HTR-8/SVneo (cell line): ENCODE measurements at regions not wholly inside any gene's neighbourhood (a gene's known extent, or its start where the extent isn't known, plus 50 kb on each side); places are given as distances from the start of the nearest gene placed in this dataset.
"Not testable (repeated sequence)": the region's sequence is repeated elsewhere in the genome, so short reads cannot be mapped to it uniquely, and the experiment has no call there.

Source experiments
- DNase-seq: peaks from one replicate; pipeline ENCODE4 v3.0.0; 2011; ENCODE audit warnings: low spot score, mixed read lengths; ENCODE audit not compliant: insufficient read length
- FAIRE-seq: peaks from 2 replicates; lab custom pipeline; 2011; peaks lifted over from hg19 to GRCh38; lab: Jason Lieb, UNC

GRCh38 chr19:14328406-14328805 lies 52.8 kb upstream of the ADGRE5 start:
- FAIRE-seq, result no peak

GRCh38 chr19:14327061-14327460 lies 54.2 kb upstream of the ADGRE5 start:
- DNase-seq, FAIRE-seq: not testable (repeated sequence)

More at GRCh38 chr19:14328406-14328805, 52.8 kb upstream of the ADGRE5 start:
- DNase-seq, result no peak

GRCh38 chr19:14325863-14326262 lies 55.4 kb upstream of the ADGRE5 start:
- no peak for DNase-seq
- no peak for FAIRE-seq

- DNase-seq (no peak), FAIRE-seq (no peak)
Measured at GRCh38 chr19:14325134-14325533, 56.1 kb upstream of the ADGRE5 start.

GRCh38 chr19:14322889-14323463 lies 58.3 kb upstream of the ADGRE5 start:
- DNase-seq (no peak), FAIRE-seq (no peak)

GRCh38 chr19:14320253-14320652 lies 61.0 kb upstream of the ADGRE5 start:
- DNase-seq, result no peak
- no peak for FAIRE-seq

GRCh38 chr19:14319720-14320119 lies 61.5 kb upstream of the ADGRE5 start:
- DNase-seq, FAIRE-seq: not testable (repeated sequence)

GRCh38 chr19:14318873-14319272 lies 62.4 kb upstream of the ADGRE5 start:
- FAIRE-seq, result peak; percentile 51

GRCh38 chr19:14317157-14317556 lies 64.1 kb upstream of the ADGRE5 start:
- DNase-seq (no peak), FAIRE-seq (no peak)

More at GRCh38 chr19:14318873-14319272, 62.4 kb upstream of the ADGRE5 start:
- no peak for DNase-seq

- no peak for DNase-seq
- no peak for FAIRE-seq
Measured at GRCh38 chr19:14315433-14315832, 65.8 kb upstream of the ADGRE5 start.

GRCh38 chr19:14310055-14310454 lies 71.2 kb upstream of the ADGRE5 start:
- no peak for DNase-seq
- no peak for FAIRE-seq

GRCh38 chr19:14305706-14306105 lies 75.5 kb upstream of the ADGRE5 start:
- DNase-seq (no peak), FAIRE-seq (no peak)

GRCh38 chr19:14301150-14301549 lies 80.1 kb upstream of the ADGRE5 start:
- DNase-seq (no peak), FAIRE-seq (no peak)

- FAIRE-seq (no peak), DNase-seq (no peak)
Measured at GRCh38 chr19:14300303-14300702, 80.9 kb upstream of the ADGRE5 start.

GRCh38 chr19:14299224-14299827 lies 81.9 kb upstream of the ADGRE5 start:
- not testable (repeated sequence) for FAIRE-seq, DNase-seq

GRCh38 chr19:14297883-14298576 lies 83.2 kb upstream of the ADGRE5 start:
- not testable (repeated sequence) for DNase-seq, FAIRE-seq

- DNase-seq, FAIRE-seq: not testable (repeated sequence)
Measured at GRCh38 chr19:14294974-14295373, 86.3 kb upstream of the ADGRE5 start.

- DNase-seq, FAIRE-seq: not testable (repeated sequence)
Measured at GRCh38 chr19:14293816-14294170, 87.5 kb upstream of the ADGRE5 start.

GRCh38 chr19:14293101-14293815 lies 87.3 kb upstream of the ADGRL1 start:
- not testable (repeated sequence) for FAIRE-seq

GRCh38 chr19:14289810-14290209 lies 83.8 kb upstream of the ADGRL1 start:
- not testable (repeated sequence) for FAIRE-seq

More at GRCh38 chr19:14293101-14293815, 87.3 kb upstream of the ADGRL1 start:
- not testable (repeated sequence) for DNase-seq

GRCh38 chr19:14287837-14288236 lies 81.9 kb upstream of the ADGRL1 start:
- not testable (repeated sequence) for FAIRE-seq, DNase-seq

More at GRCh38 chr19:14289810-14290209, 83.8 kb upstream of the ADGRL1 start:
- DNase-seq, result not testable (repeated sequence)
